IMR-90 (cell line): ENCODE measurements at regions not wholly inside any gene's neighbourhood (a gene's known extent, or its start where the extent isn't known, plus 50 kb on each side); places are given as distances from the start of the nearest gene placed in this dataset.

Source experiments
- ATAC-seq: fragments of 200-7000 bp; cut with Tn5 transposase; 2 replicates; pipeline ENCODE4 v1.9.1; 2020; ENCODE audit warnings: low read depth, mild to moderate bottlenecking, moderate library complexity
- BruUV-seq: library from RNA; stranded (reverse); fragments of 400-500 nt; replicated peaks from 2 replicates; lab custom pipeline; 2021; lab: Mats Ljungman, UMichigan
- CTCF ChIA-PET: fragments of 300-600 bp; formaldehyde crosslinking; extraction: SDS; loops from one replicate; lab custom pipeline; 2021; ENCODE audit warnings: antibody characterized with exemption; lab: Yijun Ruan, JAX
- POLR2A ChIA-PET: fragments of 300-600 bp; sonication (Branson Sonifier 250); formaldehyde crosslinking; loops from one replicate; lab custom pipeline; 2022; ENCODE audit warnings: antibody characterized with exemption; ENCODE audit not compliant: unreplicated experiment; lab: Charles Lee
- DNase-seq: peaks from one replicate; pipeline ENCODE4 v3.0.0; 2013
- H2AFZ ChIP-seq: replicated peaks from 2 replicates; pipeline ENCODE3; 2013; ENCODE audit warnings: low read length, mild to moderate bottlenecking; ENCODE audit not compliant: poor library complexity
- H2AK5ac ChIP-seq: 2 replicates; pipeline ENCODE4 v1.6.1; 2013; ENCODE audit warnings: low read depth, low read length, inconsistent platforms
- H2AK9ac ChIP-seq: replicated peaks from 2 replicates; pipeline ENCODE3; 2013; ENCODE audit warnings: mild to moderate bottlenecking, low read depth, low read length, moderate library complexity; ENCODE audit not compliant: poor library complexity
- H2BK120ac ChIP-seq: 2 replicates; pipeline ENCODE4 v1.6.1; 2013; ENCODE audit warnings: low read depth, low read length, inconsistent platforms
- H2BK15ac ChIP-seq: 3 replicates; pipeline ENCODE4 v1.6.1; 2013; ENCODE audit warnings: low read depth, low read length, inconsistent platforms
- H2BK20ac ChIP-seq: 2 replicates; pipeline ENCODE4 v1.6.1; 2013; ENCODE audit warnings: low read depth, mild to moderate bottlenecking, inconsistent platforms, low read length, moderate library complexity
- H2BK5ac ChIP-seq: 2 replicates; pipeline ENCODE4 v1.6.1; 2013; ENCODE audit warnings: mild to moderate bottlenecking, low read depth, low read length, inconsistent platforms; ENCODE audit not compliant: poor library complexity, severe bottlenecking
- H3K14ac ChIP-seq: replicated peaks from 2 replicates; pipeline ENCODE4 v1.6.1; 2013; ENCODE audit warnings: low read depth, low read length, inconsistent platforms
- H3K18ac ChIP-seq: 2 replicates; pipeline ENCODE4 v1.6.1; 2013; ENCODE audit warnings: low read depth, low read length, control low read depth
- H3K23ac ChIP-seq: 2 replicates; pipeline ENCODE4 v1.6.1; 2013; ENCODE audit warnings: low read depth, low read length, inconsistent platforms
- H3K27ac ChIP-seq: 2 replicates; pipeline ENCODE4 v1.5.1; 2013; ENCODE audit warnings: mild to moderate bottlenecking, control low read depth, low read length; ENCODE audit not compliant: insufficient read depth
- H3K27me3 ChIP-seq: 2 replicates; pipeline ENCODE4 v1.6.1; 2013; ENCODE audit warnings: low read length; ENCODE audit not compliant: control insufficient read depth, insufficient read depth
- H3K36me3 ChIP-seq: 2 replicates; pipeline ENCODE4 v1.6.1; 2013; ENCODE audit warnings: low read length, mixed read lengths; ENCODE audit not compliant: control insufficient read depth, insufficient read depth
- H3K4ac ChIP-seq: 2 replicates; pipeline ENCODE4 v1.6.1; 2013; ENCODE audit warnings: low read depth, low read length, inconsistent platforms
- H3K4me1 ChIP-seq: 2 replicates; pipeline ENCODE4 v1.6.1; 2013; ENCODE audit warnings: low read length, mixed read lengths; ENCODE audit not compliant: control insufficient read depth, insufficient read depth
- H3K4me2 ChIP-seq: 2 replicates; pipeline ENCODE4 v1.6.1; 2013; ENCODE audit warnings: low read depth, mild to moderate bottlenecking, control low read depth, low read length, moderate library complexity
- H3K4me3 ChIP-seq: 2 replicates; pipeline ENCODE4 v1.5.1; 2013; ENCODE audit warnings: low read depth, mild to moderate bottlenecking, control low read depth, low read length, moderate library complexity; ENCODE audit not compliant: insufficient read depth
- H3K56ac ChIP-seq: 2 replicates; pipeline ENCODE4 v1.6.1; 2013; ENCODE audit warnings: low read length, inconsistent platforms; ENCODE audit not compliant: insufficient read depth; ENCODE audit errors: extremely low read depth
- H3K79me1 ChIP-seq, 2 experiments: 2 replicates each; pipeline ENCODE4 v1.6.1; 2013; ENCODE audit warnings: low read length in 2 of 2, inconsistent platforms in 1 of 2, low read depth in 1 of 2
- H3K9ac ChIP-seq: 2 replicates; pipeline ENCODE4 v1.6.1; 2013; ENCODE audit warnings: low read depth, low read length, control low read depth
- H3K9me1 ChIP-seq: 2 replicates; pipeline ENCODE4 v1.6.1; 2013; ENCODE audit warnings: low read length, inconsistent platforms; ENCODE audit not compliant: insufficient read depth
- H3K9me3 ChIP-seq: 2 replicates; pipeline ENCODE4 v1.6.1; 2013; ENCODE audit warnings: low read length; ENCODE audit not compliant: control insufficient read depth, insufficient read depth
- H4K20me1 ChIP-seq: 2 replicates; pipeline ENCODE4 v1.6.1; 2013; ENCODE audit warnings: low read length, inconsistent platforms; ENCODE audit not compliant: insufficient read depth
- H4K5ac ChIP-seq: 2 replicates; pipeline ENCODE4 v1.6.1; 2013; ENCODE audit warnings: mild to moderate bottlenecking, low read depth, low read length, control low read depth
- H4K8ac ChIP-seq, 2 experiments: 2 replicates each; pipeline ENCODE4 v1.6.1; 2013; ENCODE audit warnings: low read depth in 2 of 2, low read length in 2 of 2, control low read depth in 1 of 2, inconsistent platforms in 1 of 2
- H4K91ac ChIP-seq: 2 replicates; pipeline ENCODE4 v1.6.1; 2013; ENCODE audit warnings: low read depth, low read length, inconsistent platforms; ENCODE audit not compliant: insufficient read depth
- BHLHE40 ChIP-seq: fragments of 150-350 bp; IDR thresholded peaks from 2 replicates; pipeline ENCODE4 v1.6.1; 2016; ENCODE audit warnings: mild to moderate bottlenecking, low read depth, low read length
- CEBPB ChIP-seq: IDR thresholded peaks from 2 replicates; pipeline ENCODE4 v1.6.1; 2012; ENCODE audit warnings: low read depth, low read length, improper control_type of control experiment
- ELK1 ChIP-seq: fragments of 150-350 bp; IDR thresholded peaks from 2 replicates; pipeline ENCODE4 v1.6.1; 2016; ENCODE audit warnings: low read depth, mild to moderate bottlenecking, low read length, moderate library complexity, borderline replicate concordance
- FOS ChIP-seq: fragments of 150-350 bp; IDR thresholded peaks from 2 replicates; pipeline ENCODE4 v1.6.1; 2016; ENCODE audit warnings: low read depth, low read length
- MAFK ChIP-seq: IDR thresholded peaks from 2 replicates; pipeline ENCODE4 v1.6.1; 2012; ENCODE audit warnings: low read depth, low read length, improper control_type of control experiment
- MXI1 ChIP-seq: IDR thresholded peaks from 2 replicates; pipeline ENCODE4 v1.6.1; 2012; ENCODE audit warnings: low read depth, mild to moderate bottlenecking, low read length, moderate library complexity, borderline replicate concordance
- NFE2L2 ChIP-seq: fragments of 150-350 bp; IDR thresholded peaks from 2 replicates; pipeline ENCODE4 v1.6.1; 2016; ENCODE audit warnings: low read depth, mild to moderate bottlenecking, low read length
- POLR2A ChIP-seq: IDR thresholded peaks from 2 replicates; pipeline ENCODE4 v1.6.1; 2012; ENCODE audit warnings: mild to moderate bottlenecking, low read depth, low read length
- RCOR1 ChIP-seq: IDR thresholded peaks from 2 replicates; pipeline ENCODE4 v1.6.1; 2012; ENCODE audit warnings: mild to moderate bottlenecking, low read length, improper control_type of control experiment; ENCODE audit not compliant: insufficient replicate concordance
- WGBS, 2 experiments: methylation state at CpG; one replicate each; pipeline versions ENCODE4 v1.1.5 to v1.1.7; 2013; ENCODE audit warnings: missing lambda C conversion rate in 2 of 2; ENCODE audit not compliant: insufficient read length in 1 of 2; ENCODE audit errors: extremely low coverage in 2 of 2; 5-methylcytosine and 5-hydroxymethylcytosine counted together
- dilution Hi-C: fragments of 300-500 bp; cut with HindIII; formaldehyde crosslinking; loops from one replicate; pipeline ENCODE4 v1.14.3; 2018; ENCODE audit warnings: low sequenced_read_pairs; ENCODE audit not compliant: unreplicated experiment
- in situ Hi-C: fragments of 300-500 bp; cut with MboI; formaldehyde crosslinking; loops from 3 replicates; pipeline ENCODE4 v1.14.3; 2019; ENCODE audit warnings: low sequenced_read_pairs, inconsistent platforms, mixed read lengths
- intact Hi-C: fragments of 100-400 bp; cut with micrococcal nuclease; formaldehyde crosslinking; loops from 2 replicates; pipeline ENCODE4 v1.10.0; 2022
- TF ChIP-seq, protein P1 (sequence below): conservative IDR thresholded peaks from 2 replicates; pipeline ENCODE4 v1.5.1; 2012; ENCODE audit warnings: mild to moderate bottlenecking, low read depth, low read length, improper control_type of control experiment

GRCh38 chr9:78806492-78807160 lies 509.7 kb downstream of the PSAT1 start:
- dilution Hi-C loops (no loop called here), in situ Hi-C loops (no loop called here), intact Hi-C loops (no loop called here)
- Histone ChIP-seq H2BK20ac (no peak overlapping the region), H2BK5ac (no peak overlapping the region), H3K4me2 (no peak overlapping the region), H4K91ac (no peak overlapping the region), H3K23ac (no peak overlapping the region), H4K8ac (no peak overlapping the region), H2BK15ac (no peak overlapping the region), H3K56ac (no peak overlapping the region), H4K20me1 (no peaks in the 10 kb centered on the region), H3K27ac (no peak overlapping the region), H2AK9ac (no peak overlapping the region), H2AFZ (no peak overlapping the region), H3K4me3 (no peak overlapping the region), H3K9me3 (no peaks in the 10 kb centered on the region), H3K18ac (no peak overlapping the region), H3K9me1 (no peaks in the 10 kb centered on the region), H3K9ac (no peak overlapping the region), H3K14ac (0 out of 2 replicates have a peak overlapping the region, but pooled peaks have one; percentile 33), H3K36me3 (no peaks in the 10 kb centered on the region), H2BK120ac (no peak overlapping the region), H3K27me3 (no peaks in the 10 kb centered on the region), H2AK5ac (no peak overlapping the region), H3K4ac (no peak overlapping the region), H3K79me1 (no peaks in the 10 kb centered on the region), H3K4me1 (no peaks in the 10 kb centered on the region), H4K5ac (no peak overlapping the region)
- no CpG with 5 or more reads among the region's 4 CpGs for WGBS, 2 experiments
- ATAC-seq (peak; percentile 17; the same call in 1 of the 2 replicates), DNase-seq (peak; percentile 17)
- no TSS peak for BruUV-seq
- POLR2A ChIA-PET = no interaction called here
- TF ChIP-seq CEBPB (no peak), FOS (no peak), MAFK (no peak), MXI1 (no peak), RCOR1 (no peak), POLR2A (no peak), BHLHE40 (no peak), NFE2L2 (no peak), ELK1 (no peak)
- TF ChIP-seq, protein P1, sequence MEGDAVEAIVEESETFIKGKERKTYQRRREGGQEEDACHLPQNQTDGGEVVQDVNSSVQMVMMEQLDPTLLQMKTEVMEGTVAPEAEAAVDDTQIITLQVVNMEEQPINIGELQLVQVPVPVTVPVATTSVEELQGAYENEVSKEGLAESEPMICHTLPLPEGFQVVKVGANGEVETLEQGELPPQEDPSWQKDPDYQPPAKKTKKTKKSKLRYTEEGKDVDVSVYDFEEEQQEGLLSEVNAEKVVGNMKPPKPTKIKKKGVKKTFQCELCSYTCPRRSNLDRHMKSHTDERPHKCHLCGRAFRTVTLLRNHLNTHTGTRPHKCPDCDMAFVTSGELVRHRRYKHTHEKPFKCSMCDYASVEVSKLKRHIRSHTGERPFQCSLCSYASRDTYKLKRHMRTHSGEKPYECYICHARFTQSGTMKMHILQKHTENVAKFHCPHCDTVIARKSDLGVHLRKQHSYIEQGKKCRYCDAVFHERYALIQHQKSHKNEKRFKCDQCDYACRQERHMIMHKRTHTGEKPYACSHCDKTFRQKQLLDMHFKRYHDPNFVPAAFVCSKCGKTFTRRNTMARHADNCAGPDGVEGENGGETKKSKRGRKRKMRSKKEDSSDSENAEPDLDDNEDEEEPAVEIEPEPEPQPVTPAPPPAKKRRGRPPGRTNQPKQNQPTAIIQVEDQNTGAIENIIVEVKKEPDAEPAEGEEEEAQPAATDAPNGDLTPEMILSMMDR = no peak
- CTCF ChIA-PET = no interaction called here
